ENCODE measurements at regions not wholly inside any gene's neighbourhood (a gene's known extent, or its start where the extent isn't known, plus 50 kb on each side); places are given as distances from the start of the nearest gene placed in this dataset.

DNA sequence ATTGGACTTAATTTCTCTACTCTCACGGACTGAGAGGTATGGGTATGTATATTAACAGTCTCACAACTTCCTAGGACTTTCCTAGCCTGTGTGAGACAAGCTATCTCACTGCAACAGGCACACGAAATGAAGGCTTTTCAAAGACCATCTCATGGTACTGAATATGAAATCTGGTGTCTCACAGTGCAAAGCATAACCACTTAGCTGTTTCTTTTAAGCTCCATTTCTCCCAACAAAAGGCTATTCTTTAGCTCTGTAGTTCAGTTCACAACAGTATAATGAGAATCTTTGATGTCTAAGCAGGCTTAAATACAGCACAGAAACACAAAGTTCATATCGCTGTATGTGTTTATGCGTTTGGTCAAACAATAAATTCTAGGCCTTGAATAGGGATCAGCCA lies 116.2 kb upstream of the PCDH18 start:
- TF ChIP-seq POLR2AphosphoS5 (IDR thresholded peaks at IDR 0.05; ENCODE audit: low read depth, low read length) (no peak), GATA2 (CRISPR knock-in tag; IDR thresholded peaks at IDR 0.05) (no peak), RFX5 (IDR thresholded peaks at IDR 0.05; ENCODE audit: low read length) (no peak), TEAD4 (IDR thresholded peaks at IDR 0.05; ENCODE audit: borderline replicate concordance, insufficient read depth) (no peak), FOXM1 (IDR thresholded peaks at IDR 0.05; ENCODE audit: low read depth) (no peak)
- TF ChIP-seq, protein P1, sequence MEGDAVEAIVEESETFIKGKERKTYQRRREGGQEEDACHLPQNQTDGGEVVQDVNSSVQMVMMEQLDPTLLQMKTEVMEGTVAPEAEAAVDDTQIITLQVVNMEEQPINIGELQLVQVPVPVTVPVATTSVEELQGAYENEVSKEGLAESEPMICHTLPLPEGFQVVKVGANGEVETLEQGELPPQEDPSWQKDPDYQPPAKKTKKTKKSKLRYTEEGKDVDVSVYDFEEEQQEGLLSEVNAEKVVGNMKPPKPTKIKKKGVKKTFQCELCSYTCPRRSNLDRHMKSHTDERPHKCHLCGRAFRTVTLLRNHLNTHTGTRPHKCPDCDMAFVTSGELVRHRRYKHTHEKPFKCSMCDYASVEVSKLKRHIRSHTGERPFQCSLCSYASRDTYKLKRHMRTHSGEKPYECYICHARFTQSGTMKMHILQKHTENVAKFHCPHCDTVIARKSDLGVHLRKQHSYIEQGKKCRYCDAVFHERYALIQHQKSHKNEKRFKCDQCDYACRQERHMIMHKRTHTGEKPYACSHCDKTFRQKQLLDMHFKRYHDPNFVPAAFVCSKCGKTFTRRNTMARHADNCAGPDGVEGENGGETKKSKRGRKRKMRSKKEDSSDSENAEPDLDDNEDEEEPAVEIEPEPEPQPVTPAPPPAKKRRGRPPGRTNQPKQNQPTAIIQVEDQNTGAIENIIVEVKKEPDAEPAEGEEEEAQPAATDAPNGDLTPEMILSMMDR (IDR thresholded peaks at IDR 0.05) = no peak
- TF ChIP-seq, protein P2, sequence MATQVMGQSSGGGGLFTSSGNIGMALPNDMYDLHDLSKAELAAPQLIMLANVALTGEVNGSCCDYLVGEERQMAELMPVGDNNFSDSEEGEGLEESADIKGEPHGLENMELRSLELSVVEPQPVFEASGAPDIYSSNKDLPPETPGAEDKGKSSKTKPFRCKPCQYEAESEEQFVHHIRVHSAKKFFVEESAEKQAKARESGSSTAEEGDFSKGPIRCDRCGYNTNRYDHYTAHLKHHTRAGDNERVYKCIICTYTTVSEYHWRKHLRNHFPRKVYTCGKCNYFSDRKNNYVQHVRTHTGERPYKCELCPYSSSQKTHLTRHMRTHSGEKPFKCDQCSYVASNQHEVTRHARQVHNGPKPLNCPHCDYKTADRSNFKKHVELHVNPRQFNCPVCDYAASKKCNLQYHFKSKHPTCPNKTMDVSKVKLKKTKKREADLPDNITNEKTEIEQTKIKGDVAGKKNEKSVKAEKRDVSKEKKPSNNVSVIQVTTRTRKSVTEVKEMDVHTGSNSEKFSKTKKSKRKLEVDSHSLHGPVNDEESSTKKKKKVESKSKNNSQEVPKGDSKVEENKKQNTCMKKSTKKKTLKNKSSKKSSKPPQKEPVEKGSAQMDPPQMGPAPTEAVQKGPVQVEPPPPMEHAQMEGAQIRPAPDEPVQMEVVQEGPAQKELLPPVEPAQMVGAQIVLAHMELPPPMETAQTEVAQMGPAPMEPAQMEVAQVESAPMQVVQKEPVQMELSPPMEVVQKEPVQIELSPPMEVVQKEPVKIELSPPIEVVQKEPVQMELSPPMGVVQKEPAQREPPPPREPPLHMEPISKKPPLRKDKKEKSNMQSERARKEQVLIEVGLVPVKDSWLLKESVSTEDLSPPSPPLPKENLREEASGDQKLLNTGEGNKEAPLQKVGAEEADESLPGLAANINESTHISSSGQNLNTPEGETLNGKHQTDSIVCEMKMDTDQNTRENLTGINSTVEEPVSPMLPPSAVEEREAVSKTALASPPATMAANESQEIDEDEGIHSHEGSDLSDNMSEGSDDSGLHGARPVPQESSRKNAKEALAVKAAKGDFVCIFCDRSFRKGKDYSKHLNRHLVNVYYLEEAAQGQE (IDR thresholded peaks at IDR 0.05; ENCODE audit: low read depth, low read length) = no peak
